OCI-LY7 (cell line): ENCODE measurements at regions not wholly inside any gene's neighbourhood (a gene's known extent, or its start where the extent isn't known, plus 50 kb on each side); places are given as distances from the start of the nearest gene placed in this dataset.

Source experiments
- BruUV-seq: library from RNA; stranded (reverse); fragments of 400-500 nt; replicated peaks from 2 replicates; lab custom pipeline; 2021; lab: Mats Ljungman, UMichigan
- CTCF ChIA-PET: fragments of 300-600 bp; sonication (Branson Sonifier 250); formaldehyde crosslinking; loops from one replicate; lab custom pipeline; 2022; ENCODE audit warnings: antibody characterized with exemption; ENCODE audit not compliant: unreplicated experiment; lab: Charles Lee
- POLR2A ChIA-PET: fragments of 300-600 bp; sonication (Branson Sonifier 250); formaldehyde crosslinking; loops from one replicate; lab custom pipeline; 2022; ENCODE audit warnings: antibody characterized with exemption; lab: Charles Lee
- DNase-seq: peaks from one replicate; pipeline ENCODE4 v3.0.0-alpha.2; 2015; ENCODE audit warnings: low spot score
- H2AFZ ChIP-seq: fragments of 200-600 bp; sonication (generic), shearing (Covaris generic); 2 replicates; pipeline ENCODE4 v1.6.1; 2014; ENCODE audit warnings: mild to moderate bottlenecking, antibody characterized with exemption, low read length, moderate library complexity
- H3K27ac ChIP-seq: fragments of 200-600 bp; sonication (generic); 2 replicates; pipeline ENCODE4 v1.5.1; 2014; ENCODE audit warnings: mixed run types, low read depth, mild to moderate bottlenecking, moderate library complexity, low read length, inconsistent platforms; ENCODE audit not compliant: poor library complexity, severe bottlenecking
- H3K36me3 ChIP-seq: fragments of 200-600 bp; sonication (generic); 2 replicates; pipeline ENCODE4 v1.6.1; 2014; ENCODE audit warnings: mild to moderate bottlenecking, antibody characterized with exemption, low read length, moderate library complexity, mixed read lengths; ENCODE audit not compliant: insufficient read depth
- H3K4me1 ChIP-seq: fragments of 200-600 bp; sonication (generic); 2 replicates; pipeline ENCODE4 v1.5.1; 2014; ENCODE audit warnings: mild to moderate bottlenecking, low read length; ENCODE audit not compliant: insufficient read depth, poor library complexity, severe bottlenecking
- H3K4me2 ChIP-seq: fragments of 200-600 bp; sonication (generic); 2 replicates; pipeline ENCODE4 v1.6.1; 2014; ENCODE audit warnings: mild to moderate bottlenecking, low read length
- H3K4me3 ChIP-seq: fragments of 200-600 bp; sonication (generic); 2 replicates; pipeline ENCODE4 v1.5.1; 2014; ENCODE audit warnings: mild to moderate bottlenecking, low read depth, low read length; ENCODE audit not compliant: poor library complexity, severe bottlenecking
- H3K79me2 ChIP-seq: fragments of 200-600 bp; sonication (generic); 2 replicates; pipeline ENCODE4 v1.6.1; 2016; ENCODE audit warnings: low read depth, mild to moderate bottlenecking, low read length, moderate library complexity, mixed read lengths; ENCODE audit not compliant: insufficient read depth
- H3K9me2 ChIP-seq: fragments of 200-600 bp; sonication (generic); 2 replicates; pipeline ENCODE4 v1.6.1; 2016; ENCODE audit warnings: mild to moderate bottlenecking, low read length, mixed read lengths; ENCODE audit not compliant: insufficient read depth
- H3K9me3 ChIP-seq: fragments of 200-600 bp; sonication (generic); 2 replicates; pipeline ENCODE4 v1.6.1; 2014; ENCODE audit warnings: mild to moderate bottlenecking, mixed run types, low read length, mixed read lengths
- H4K20me1 ChIP-seq: fragments of 200-600 bp; sonication (generic); 2 replicates; pipeline ENCODE4 v1.6.1; 2014; ENCODE audit warnings: mild to moderate bottlenecking, antibody characterized with exemption, low read length, moderate library complexity, mixed read lengths; ENCODE audit not compliant: insufficient read depth
- EZH2phosphoT487 ChIP-seq: fragments of 200-600 bp; sonication (generic); IDR thresholded peaks from 2 replicates; pipeline ENCODE4 v1.6.1; 2018; ENCODE audit warnings: low read depth, borderline replicate concordance, mild to moderate bottlenecking, mixed run types, antibody characterized with exemption, low read length, moderate library complexity, mixed read lengths
- intact Hi-C: fragments of 100-400 bp; cut with micrococcal nuclease; formaldehyde crosslinking; loops from one replicate; pipeline ENCODE4 v1.10.0; 2022; ENCODE audit not compliant: unreplicated experiment
- TF ChIP-seq, protein P1 (sequence below): fragments of 200-600 bp; sonication (generic); conservative IDR thresholded peaks from 2 replicates; pipeline ENCODE4 v1.5.1; 2014; ENCODE audit warnings: mild to moderate bottlenecking, antibody characterized with exemption, low read length, moderate library complexity, mixed read lengths

- Histone ChIP-seq H3K4me3 (no peak overlapping the region), H3K4me1 (no peaks in the 10 kb centered on the region), H3K79me2 (no peaks in the 10 kb centered on the region), H3K9me3 (no peaks in the 10 kb centered on the region), H3K27ac (no peak overlapping the region), H4K20me1 (no peaks in the 10 kb centered on the region), H3K4me2 (no peak overlapping the region), H3K36me3 (no peaks in the 10 kb centered on the region), H3K9me2 (no peaks in the 10 kb centered on the region), H2AFZ (no peak overlapping the region)
- no peak for DNase-seq
- TF ChIP-seq, protein P1, sequence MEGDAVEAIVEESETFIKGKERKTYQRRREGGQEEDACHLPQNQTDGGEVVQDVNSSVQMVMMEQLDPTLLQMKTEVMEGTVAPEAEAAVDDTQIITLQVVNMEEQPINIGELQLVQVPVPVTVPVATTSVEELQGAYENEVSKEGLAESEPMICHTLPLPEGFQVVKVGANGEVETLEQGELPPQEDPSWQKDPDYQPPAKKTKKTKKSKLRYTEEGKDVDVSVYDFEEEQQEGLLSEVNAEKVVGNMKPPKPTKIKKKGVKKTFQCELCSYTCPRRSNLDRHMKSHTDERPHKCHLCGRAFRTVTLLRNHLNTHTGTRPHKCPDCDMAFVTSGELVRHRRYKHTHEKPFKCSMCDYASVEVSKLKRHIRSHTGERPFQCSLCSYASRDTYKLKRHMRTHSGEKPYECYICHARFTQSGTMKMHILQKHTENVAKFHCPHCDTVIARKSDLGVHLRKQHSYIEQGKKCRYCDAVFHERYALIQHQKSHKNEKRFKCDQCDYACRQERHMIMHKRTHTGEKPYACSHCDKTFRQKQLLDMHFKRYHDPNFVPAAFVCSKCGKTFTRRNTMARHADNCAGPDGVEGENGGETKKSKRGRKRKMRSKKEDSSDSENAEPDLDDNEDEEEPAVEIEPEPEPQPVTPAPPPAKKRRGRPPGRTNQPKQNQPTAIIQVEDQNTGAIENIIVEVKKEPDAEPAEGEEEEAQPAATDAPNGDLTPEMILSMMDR = no peak
- no peak for TF ChIP-seq EZH2phosphoT487
- POLR2A ChIA-PET = no interaction called here
- intact Hi-C loops = no loop called here
- CTCF ChIA-PET = no interaction called here
- BruUV-seq = no TSS peak
Measured at GRCh38 chr7:34240417-34240816, 335.1 kb downstream of the BMPER start.

GRCh38 chr7:34242391-34242790, 337.1 kb downstream of the BMPER start:
- H3K4me3 ChIP-seq = no peak overlapping the region
- POLR2A ChIA-PET = interaction anchor here (0.7 kb wide), 1 partner anchor 27 kb away, joined by 3 read pairs; no protein-coding TSS in a partner anchor
- no peak for DNase-seq
- H3K4me2 ChIP-seq = no peak overlapping the region
- H3K9me2 ChIP-seq = no peaks in the 10 kb centered on the region
- intact Hi-C loops = no loop called here
- no peak for TF ChIP-seq EZH2phosphoT487
- TF ChIP-seq, protein P1 = no peak
- no peaks in the 10 kb centered on the region for H4K20me1 ChIP-seq
- H3K27ac ChIP-seq = no peak overlapping the region
- no peaks in the 10 kb centered on the region for H3K4me1 ChIP-seq
- no peak overlapping the region for H2AFZ ChIP-seq
- BruUV-seq = no TSS peak
- H3K9me3 ChIP-seq = no peaks in the 10 kb centered on the region
- H3K36me3 ChIP-seq = no peaks in the 10 kb centered on the region
- H3K79me2 ChIP-seq = no peaks in the 10 kb centered on the region
- CTCF ChIA-PET = no interaction called here

GRCh38 chr7:34245246-34245645, 339.9 kb downstream of the BMPER start:
- no peak overlapping the region for H2AFZ ChIP-seq
- no peaks in the 10 kb centered on the region for H3K9me3 ChIP-seq
- no peak overlapping the region for H3K4me2 ChIP-seq
- no peaks in the 10 kb centered on the region for H3K79me2 ChIP-seq
- POLR2A ChIA-PET = no interaction called here
- intact Hi-C loops = no loop called here
- no TSS peak for BruUV-seq
- TF ChIP-seq EZH2phosphoT487 = no peak
- TF ChIP-seq, protein P1 = no peak
- no peak overlapping the region for H3K27ac ChIP-seq
- CTCF ChIA-PET = no interaction called here
- no peak for DNase-seq
- no peaks in the 10 kb centered on the region for H3K9me2 ChIP-seq
- no peaks in the 10 kb centered on the region for H3K36me3 ChIP-seq
- no peaks in the 10 kb centered on the region for H4K20me1 ChIP-seq
- no peak overlapping the region for H3K4me3 ChIP-seq
- H3K4me1 ChIP-seq = no peaks in the 10 kb centered on the region
